OCI-LY1 (cell line): ENCODE measurements at regions not wholly inside any gene's neighbourhood (a gene's known extent, or its start where the extent isn't known, plus 50 kb on each side); places are given as distances from the start of the nearest gene placed in this dataset.

Experiments
- H2AFZ ChIP-seq: fragments of 200-600 bp; sonication (generic), shearing (Covaris generic); 2 replicates; pipeline ENCODE4 v1.6.0; 2014; ENCODE audit warnings: antibody characterized with exemption, mild to moderate bottlenecking, low read length
- H3F3A ChIP-seq: fragments of 200-600 bp; sonication (generic), shearing (Covaris generic); 2 replicates; pipeline ENCODE4 v1.6.0; 2014; ENCODE audit warnings: mild to moderate bottlenecking, antibody characterized with exemption, low read length, moderate library complexity; ENCODE audit not compliant: insufficient read depth
- H3K27ac ChIP-seq: fragments of 200-600 bp; sonication (generic); 2 replicates; pipeline ENCODE4 v1.5.1; 2014; ENCODE audit warnings: low read length, mixed run types, mild to moderate bottlenecking, low read depth; ENCODE audit not compliant: poor library complexity, severe bottlenecking
- H3K27me3 ChIP-seq: fragments of 200-600 bp; sonication (generic); 2 replicates; pipeline ENCODE4 v1.6.0; 2014; ENCODE audit warnings: antibody characterized with exemption, mild to moderate bottlenecking, low read length, moderate library complexity; ENCODE audit not compliant: insufficient read depth
- H3K36me3 ChIP-seq: fragments of 200-600 bp; sonication (generic); 2 replicates; pipeline ENCODE4 v1.6.1; 2014; ENCODE audit warnings: mild to moderate bottlenecking, antibody characterized with exemption, low read length, moderate library complexity, mixed read lengths; ENCODE audit not compliant: insufficient read depth
- H3K4me1 ChIP-seq: fragments of 200-600 bp; sonication (generic); 2 replicates; pipeline ENCODE4 v1.5.1; 2014; ENCODE audit warnings: mild to moderate bottlenecking, low read length, moderate library complexity; ENCODE audit not compliant: insufficient read depth, severe bottlenecking
- H3K4me2 ChIP-seq: fragments of 200-600 bp; sonication (generic), shearing (Covaris generic); 2 replicates; pipeline ENCODE4 v1.6.1; 2014; ENCODE audit warnings: low read length
- H3K4me3 ChIP-seq: fragments of 200-600 bp; sonication (generic); 2 replicates; pipeline ENCODE4 v1.5.1; 2014; ENCODE audit warnings: low read length, low read depth, mild to moderate bottlenecking, mixed read lengths; ENCODE audit not compliant: poor library complexity, severe bottlenecking
- H3K79me2 ChIP-seq: fragments of 200-600 bp; shearing (Covaris generic); 2 replicates; pipeline ENCODE4 v1.6.1; 2016; ENCODE audit warnings: mixed run types, low read length, mixed read lengths; ENCODE audit not compliant: insufficient read depth
- H3K9ac ChIP-seq: fragments of 200-600 bp; sonication (generic), shearing (Covaris generic); 2 replicates; pipeline ENCODE4 v1.6.1; 2014; ENCODE audit warnings: mild to moderate bottlenecking, low read length, mixed read lengths
- H3K9me2 ChIP-seq: fragments of 200-600 bp; sonication (generic), shearing (Covaris generic); 2 replicates; pipeline ENCODE4 v1.6.1; 2014; ENCODE audit warnings: low read depth, mild to moderate bottlenecking, low read length, mixed read lengths
- H3K9me3 ChIP-seq: fragments of 200-600 bp; shearing (Covaris generic); 2 replicates; pipeline ENCODE4 v1.6.1; 2014; ENCODE audit warnings: low read length, mixed read lengths
- H4K20me1 ChIP-seq: fragments of 200-600 bp; sonication (generic), shearing (Covaris generic); 2 replicates; pipeline ENCODE4 v1.6.0; 2016; ENCODE audit warnings: mild to moderate bottlenecking, low read length; ENCODE audit not compliant: insufficient read depth
- EZH2 ChIP-seq: fragments of 200-600 bp; sonication (generic), shearing (Covaris generic); IDR thresholded peaks from 2 replicates; pipeline ENCODE4 v1.8.0; 2017; ENCODE audit warnings: borderline replicate concordance, mixed run types, mild to moderate bottlenecking, antibody characterized with exemption, low read length, moderate library complexity, mixed read lengths
- TF ChIP-seq, protein P1 (sequence below): fragments of 200-600 bp; sonication (generic), shearing (Covaris generic); IDR thresholded peaks from 2 replicates; pipeline ENCODE4 v1.5.1; 2017; ENCODE audit warnings: mild to moderate bottlenecking, antibody characterized with exemption, low read length, moderate library complexity, mixed read lengths

DNA sequence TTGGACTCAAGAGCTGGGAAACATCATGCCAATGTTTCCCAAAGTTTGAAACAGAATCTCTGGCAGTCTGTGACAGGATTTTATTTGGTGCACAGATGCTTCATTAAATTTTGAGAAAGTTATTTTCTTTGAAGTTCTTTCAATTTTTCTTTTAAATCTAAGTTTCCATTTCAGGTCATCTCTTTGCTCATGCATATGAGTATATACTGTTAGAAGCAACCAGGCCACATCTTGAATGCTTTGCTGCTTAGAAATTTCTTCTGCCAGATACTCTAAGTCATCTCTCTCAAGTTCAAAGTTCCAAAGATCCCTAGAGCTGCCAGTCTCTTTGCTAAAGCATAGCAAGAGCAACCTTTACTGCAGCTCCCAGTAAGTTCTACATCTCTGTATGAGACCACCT, 59.1 kb upstream of the CCDC28A start:
- Histone ChIP-seq H3K9me2 (no peaks in the 10 kb centered on the region), H3K79me2 (no peaks in the 10 kb centered on the region), H3K9ac (no peak overlapping the region), H4K20me1 (no peaks in the 10 kb centered on the region), H3K36me3 (no peaks in the 10 kb centered on the region), H3K27me3 (no peaks in the 10 kb centered on the region), H3K4me3 (no peak overlapping the region), H3K4me2 (no peak overlapping the region), H3K4me1 (no peaks in the 10 kb centered on the region), H3K27ac (no peak overlapping the region), H2AFZ (no peak overlapping the region), H3K9me3 (no peaks in the 10 kb centered on the region), H3F3A (no peaks in the 10 kb centered on the region)
- TF ChIP-seq, protein P1, sequence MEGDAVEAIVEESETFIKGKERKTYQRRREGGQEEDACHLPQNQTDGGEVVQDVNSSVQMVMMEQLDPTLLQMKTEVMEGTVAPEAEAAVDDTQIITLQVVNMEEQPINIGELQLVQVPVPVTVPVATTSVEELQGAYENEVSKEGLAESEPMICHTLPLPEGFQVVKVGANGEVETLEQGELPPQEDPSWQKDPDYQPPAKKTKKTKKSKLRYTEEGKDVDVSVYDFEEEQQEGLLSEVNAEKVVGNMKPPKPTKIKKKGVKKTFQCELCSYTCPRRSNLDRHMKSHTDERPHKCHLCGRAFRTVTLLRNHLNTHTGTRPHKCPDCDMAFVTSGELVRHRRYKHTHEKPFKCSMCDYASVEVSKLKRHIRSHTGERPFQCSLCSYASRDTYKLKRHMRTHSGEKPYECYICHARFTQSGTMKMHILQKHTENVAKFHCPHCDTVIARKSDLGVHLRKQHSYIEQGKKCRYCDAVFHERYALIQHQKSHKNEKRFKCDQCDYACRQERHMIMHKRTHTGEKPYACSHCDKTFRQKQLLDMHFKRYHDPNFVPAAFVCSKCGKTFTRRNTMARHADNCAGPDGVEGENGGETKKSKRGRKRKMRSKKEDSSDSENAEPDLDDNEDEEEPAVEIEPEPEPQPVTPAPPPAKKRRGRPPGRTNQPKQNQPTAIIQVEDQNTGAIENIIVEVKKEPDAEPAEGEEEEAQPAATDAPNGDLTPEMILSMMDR, result no peak
- no peak for TF ChIP-seq EZH2

- H2AFZ ChIP-seq, result no peak overlapping the region
- H3K27ac ChIP-seq, result no peak overlapping the region
- TF ChIP-seq, protein P1, result no peak
- no peak for TF ChIP-seq EZH2
Measured at GRCh38 chr6:138716013-138716412, 57.6 kb upstream of the CCDC28A start.

GRCh38 chr6:138716971-138717665, 56.5 kb upstream of the CCDC28A start:
- H3K27me3 ChIP-seq, result no peaks in the 10 kb centered on the region
- no peaks in the 10 kb centered on the region for H3K9me2 ChIP-seq
- H3K79me2 ChIP-seq, result no peaks in the 10 kb centered on the region
- no peak overlapping the region for H3K4me3 ChIP-seq
- H2AFZ ChIP-seq, result no peak overlapping the region
- H3K4me2 ChIP-seq, result no peak overlapping the region
- no peaks in the 10 kb centered on the region for H4K20me1 ChIP-seq
- no peaks in the 10 kb centered on the region for H3K36me3 ChIP-seq
- H3K4me1 ChIP-seq, result no peaks in the 10 kb centered on the region
- H3K9ac ChIP-seq, result no peak overlapping the region
- H3K27ac ChIP-seq, result no peak overlapping the region
- no peaks in the 10 kb centered on the region for H3K9me3 ChIP-seq
- H3F3A ChIP-seq, result no peaks in the 10 kb centered on the region
- TF ChIP-seq, protein P1, result no peak
- no peak for TF ChIP-seq EZH2

More at GRCh38 chr6:138716013-138716412, 57.6 kb upstream of the CCDC28A start:
- H3K79me2 ChIP-seq, result no peaks in the 10 kb centered on the region
- no peak overlapping the region for H3K4me2 ChIP-seq
- H3K9me2 ChIP-seq, result no peaks in the 10 kb centered on the region
- no peaks in the 10 kb centered on the region for H3K36me3 ChIP-seq
- H3K9me3 ChIP-seq, result no peaks in the 10 kb centered on the region
- no peaks in the 10 kb centered on the region for H3K4me1 ChIP-seq
- H3K9ac ChIP-seq, result no peak overlapping the region
- no peaks in the 10 kb centered on the region for H4K20me1 ChIP-seq
- no peak overlapping the region for H3K4me3 ChIP-seq
- H3K27me3 ChIP-seq, result no peaks in the 10 kb centered on the region
- no peaks in the 10 kb centered on the region for H3F3A ChIP-seq
